ENCODE measurements at regions not wholly inside any gene's neighbourhood (a gene's known extent, or its start where the extent isn't known, plus 50 kb on each side); places are given as distances from the start of the nearest gene placed in this dataset.
"Not testable (repeated sequence)": the region's sequence is repeated elsewhere in the genome, so short reads cannot be mapped to it uniquely, and the experiment has no call there.

- DNase-seq (ENCODE audit: low read depth): no peak
These were observed 147.9 kb upstream of the FGF13 start for GRCh38 chrX:138859421-138859820.

GRCh38 chrX:138858951-138859350 lies 147.4 kb upstream of the FGF13 start:
- DNase-seq (ENCODE audit: low read depth): no peak

GRCh38 chrX:138858438-138858837 lies 146.9 kb upstream of the FGF13 start:
- DNase-seq (ENCODE audit: low read depth): peak; percentile 7

GRCh38 chrX:138856881-138857604 lies 145.5 kb upstream of the FGF13 start:
- DNase-seq (ENCODE audit: low read depth): no peak

GRCh38 chrX:138853936-138854335 lies 142.4 kb upstream of the FGF13 start:
- no peak for DNase-seq (ENCODE audit: low read depth)

- DNase-seq (ENCODE audit: low read depth): peak; percentile 53
These were observed 138.0 kb upstream of the FGF13 start for GRCh38 chrX:138849521-138849920.

GRCh38 chrX:138847930-138848329 lies 136.4 kb upstream of the FGF13 start:
- peak; percentile 34 for DNase-seq (ENCODE audit: low read depth)

GRCh38 chrX:138845786-138846185 lies 134.3 kb upstream of the FGF13 start:
- no peak for DNase-seq (ENCODE audit: low read depth)

- not testable (repeated sequence) for DNase-seq (ENCODE audit: low read depth)
These were observed 95.9 kb upstream of the FGF13 start for GRCh38 chrX:138807400-138807799.

- peak; percentile 1 for DNase-seq (ENCODE audit: low read depth)
These were observed 82.7 kb upstream of the FGF13 start for GRCh38 chrX:138794246-138794645.

- DNase-seq (ENCODE audit: low read depth): peak; percentile 6
These were observed 80.0 kb upstream of the FGF13 start for GRCh38 chrX:138791551-138791950.

- DNase-seq (ENCODE audit: low read depth): peak; percentile 12
These were observed 77.3 kb upstream of the FGF13 start for GRCh38 chrX:138788771-138789170.

GRCh38 chrX:138778576-138778909 lies 67.0 kb upstream of the FGF13 start:
- DNase-seq (ENCODE audit: low read depth): not testable (repeated sequence)

GRCh38 chrX:138777908-138778575 lies 66.5 kb upstream of the FGF13 start:
- not testable (repeated sequence) for DNase-seq (ENCODE audit: low read depth)

- DNase-seq (ENCODE audit: low read depth): no peak
These were observed 65.7 kb upstream of the FGF13 start for GRCh38 chrX:138777230-138777629.

- DNase-seq (ENCODE audit: low read depth): peak; percentile 32
These were observed 64.0 kb upstream of the FGF13 start for GRCh38 chrX:138775517-138775916.

GRCh38 chrX:138771047-138771446 lies 59.5 kb upstream of the FGF13 start:
- DNase-seq (ENCODE audit: low read depth): no peak

GRCh38 chrX:138769918-138770317 lies 58.4 kb upstream of the FGF13 start:
- no peak for DNase-seq (ENCODE audit: low read depth)

GRCh38 chrX:138765051-138765450 lies 53.5 kb upstream of the FGF13 start:
- DNase-seq (ENCODE audit: low read depth): peak; percentile 47

GRCh38 chrX:138763761-138764160 lies 52.2 kb upstream of the FGF13 start:
- no peak for DNase-seq (ENCODE audit: low read depth)

GRCh38 chrX:138761380-138761779 lies 49.9 kb upstream of the FGF13 start:
- DNase-seq (ENCODE audit: low read depth): no peak

All from fibroblast of gingiva (primary cell).